SK-N-SH treated with all-trans-retinoic acid at 6 μM for 48 hours (cell line): ENCODE measurements at regions not wholly inside any gene's neighbourhood (a gene's known extent, or its start where the extent isn't known, plus 50 kb on each side); places are given as distances from the start of the nearest gene placed in this dataset.

Source experiments
- ATAC-seq: fragments of 200-7000 bp; cut with Tn5 transposase; 3 replicates; pipeline ENCODE4 v1.9.1; 2020; ENCODE audit warnings: mild to moderate bottlenecking, moderate library complexity
- ARNTL ChIP-seq: fragments of 450-650 bp; formaldehyde crosslinking; IDR thresholded peaks from 2 replicates; pipeline ENCODE4 v1.5.0; 2020; ENCODE audit warnings: low read depth, mild to moderate bottlenecking, moderate library complexity, borderline replicate concordance
- BACH2 ChIP-seq: fragments of 250-450 bp; sonication (Bioruptor Pico); IDR thresholded peaks from 2 replicates; pipeline ENCODE4 v1.9.0; 2021; ENCODE audit warnings: mild to moderate bottlenecking, borderline replicate concordance
- CREB5 ChIP-seq: fragments of 250-450 bp; sonication (Bioruptor Pico); IDR thresholded peaks from 2 replicates; pipeline ENCODE4 v1.5.1; 2020; ENCODE audit warnings: low read depth, mild to moderate bottlenecking, moderate library complexity
- CSRNP3 ChIP-seq: fragments of 250-450 bp; sonication (Bioruptor Pico); IDR thresholded peaks from 2 replicates; pipeline ENCODE4 v1.5.1; 2021; ENCODE audit warnings: mild to moderate bottlenecking, moderate library complexity
- ESRRG ChIP-seq: fragments of 250-450 bp; sonication (Bioruptor Pico); IDR thresholded peaks from 2 replicates; pipeline ENCODE4 v1.6.1; 2021; ENCODE audit warnings: mild to moderate bottlenecking
- GLIS3 ChIP-seq: fragments of 250-450 bp; sonication (Bioruptor Pico); IDR thresholded peaks from 2 replicates; pipeline ENCODE4 v1.5.0; 2020; ENCODE audit warnings: mild to moderate bottlenecking, moderate library complexity
- ISL1 ChIP-seq: fragments of 250-450 bp; sonication (Bioruptor Pico); IDR thresholded peaks from 2 replicates; pipeline ENCODE4 v2.1.2; 2022; ENCODE audit warnings: mild to moderate bottlenecking, moderate library complexity
- PATZ1 ChIP-seq: fragments of 250-450 bp; sonication (Bioruptor Pico); IDR thresholded peaks from 2 replicates; pipeline ENCODE4 v1.8.0; 2020; ENCODE audit warnings: mild to moderate bottlenecking, moderate library complexity, borderline replicate concordance
- POU6F1 ChIP-seq: fragments of 250-450 bp; sonication (Bioruptor Pico); IDR thresholded peaks from 2 replicates; pipeline ENCODE4 v1.8.0; 2021; ENCODE audit warnings: low read depth, mild to moderate bottlenecking, moderate library complexity, borderline replicate concordance
- PPARA ChIP-seq: fragments of 250-450 bp; sonication (Bioruptor Pico); IDR thresholded peaks from 2 replicates; pipeline ENCODE4 v1.5.0; 2020; ENCODE audit warnings: mild to moderate bottlenecking, borderline replicate concordance
- RARB ChIP-seq: fragments of 250-450 bp; sonication (Bioruptor Pico); IDR thresholded peaks from 2 replicates; pipeline ENCODE4 v1.8.0; 2021; ENCODE audit warnings: mild to moderate bottlenecking, moderate library complexity
- SNAI2 ChIP-seq: fragments of 250-450 bp; sonication (Bioruptor Pico); IDR thresholded peaks from 2 replicates; pipeline ENCODE4 v1.5.0; 2020; ENCODE audit warnings: mild to moderate bottlenecking, moderate library complexity
- TCF4 ChIP-seq: fragments of 250-450 bp; sonication (Bioruptor Pico); IDR thresholded peaks from 2 replicates; pipeline ENCODE4 v1.8.0; 2021; ENCODE audit warnings: mild to moderate bottlenecking, moderate library complexity, borderline replicate concordance
- TOX ChIP-seq: fragments of 250-450 bp; sonication (Bioruptor Pico); IDR thresholded peaks from 2 replicates; pipeline ENCODE4 v1.8.0; 2021; ENCODE audit warnings: mild to moderate bottlenecking, moderate library complexity, borderline replicate concordance
- TSHZ2 ChIP-seq: fragments of 250-450 bp; sonication (Bioruptor Pico); IDR thresholded peaks from 2 replicates; pipeline ENCODE4 v1.5.0; 2020; ENCODE audit warnings: mild to moderate bottlenecking, moderate library complexity
- ZC3H10 ChIP-seq: fragments of 250-450 bp; sonication (Bioruptor Pico); IDR thresholded peaks from 2 replicates; pipeline ENCODE4 v1.5.1; 2021; ENCODE audit warnings: mild to moderate bottlenecking, moderate library complexity
- ZFP3 ChIP-seq: fragments of 250-450 bp; sonication (Bioruptor Pico); IDR thresholded peaks from 2 replicates; pipeline ENCODE4 v1.5.0; 2020; ENCODE audit warnings: mild to moderate bottlenecking, moderate library complexity
- ZFP30 ChIP-seq: fragments of 450-650 bp; formaldehyde crosslinking; IDR thresholded peaks from 2 replicates; pipeline ENCODE4 v1.5.0; 2022; ENCODE audit warnings: mild to moderate bottlenecking, moderate library complexity
- ZNF565 ChIP-seq: fragments of 450-650 bp; formaldehyde crosslinking; conservative IDR thresholded peaks from 2 replicates; pipeline ENCODE4 v1.5.0; 2020; ENCODE audit warnings: low read depth, mild to moderate bottlenecking, moderate library complexity
- ZNF70 ChIP-seq: fragments of 450-650 bp; formaldehyde crosslinking; IDR thresholded peaks from 2 replicates; pipeline ENCODE4 v1.5.0; 2020; ENCODE audit warnings: mild to moderate bottlenecking, moderate library complexity
- ZNF8 ChIP-seq: fragments of 450-650 bp; formaldehyde crosslinking; IDR thresholded peaks from 2 replicates; pipeline ENCODE4 v1.5.0; 2020; ENCODE audit warnings: mild to moderate bottlenecking, moderate library complexity

- TF ChIP-seq TSHZ2 (no peak), PPARA (CRISPR knock-in tag) (no peak), ISL1 (CRISPR knock-in tag) (no peak), TOX (CRISPR knock-in tag) (no peak), RARB (CRISPR knock-in tag) (no peak), TCF4 (CRISPR knock-in tag) (no peak), GLIS3 (CRISPR knock-in tag) (no peak)
Measured at GRCh38 chr14:39957987-39958386, 525.8 kb upstream of the FBXO33 start (continued).

GRCh38 chr14:39957290-39957689 lies 525.1 kb upstream of the FBXO33 start:
- ATAC-seq, result no peak
- TF ChIP-seq TSHZ2 (no peak), ZNF70 (CRISPR knock-in tag) (no peak), ZFP3 (CRISPR knock-in tag) (no peak), BACH2 (CRISPR knock-in tag) (no peak), PATZ1 (CRISPR knock-in tag) (no peak), ZC3H10 (CRISPR knock-in tag) (no peak), RARB (CRISPR knock-in tag) (no peak), GLIS3 (CRISPR knock-in tag) (no peak), TOX (CRISPR knock-in tag) (no peak), ZNF8 (CRISPR knock-in tag) (no peak), POU6F1 (no peak), SNAI2 (CRISPR knock-in tag) (no peak), ARNTL (CRISPR knock-in tag) (no peak), CSRNP3 (no peak), ESRRG (CRISPR knock-in tag) (no peak), ZFP30 (CRISPR knock-in tag) (no peak), CREB5 (CRISPR knock-in tag) (no peak), ZNF565 (no peak), TCF4 (CRISPR knock-in tag) (no peak), ISL1 (CRISPR knock-in tag) (no peak)
